ENCODE measurements at regions not wholly inside any gene's neighbourhood (a gene's known extent, or its start where the extent isn't known, plus 50 kb on each side); places are given as distances from the start of the nearest gene placed in this dataset.

DNA sequence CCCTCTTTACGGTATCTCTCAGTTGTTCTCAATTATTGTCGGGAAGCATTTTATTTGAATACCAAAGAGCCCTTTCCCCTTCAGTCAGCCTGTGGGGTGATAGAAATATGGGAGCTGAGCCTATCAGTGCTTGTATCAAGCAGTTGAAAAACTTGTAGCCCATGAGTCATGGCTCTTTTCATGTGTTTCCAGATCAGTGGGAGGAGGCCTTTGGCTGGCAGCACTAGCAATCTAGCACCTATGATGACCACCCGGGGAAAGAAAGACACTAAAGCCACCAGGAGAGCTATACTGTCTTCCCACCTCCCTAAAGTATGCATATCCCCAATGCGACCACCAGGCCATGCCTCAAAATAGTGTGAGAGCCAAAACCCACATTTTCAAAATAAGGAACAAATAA, 696.9 kb upstream of the C9orf72 start:
- H3K79me2 ChIP-seq (ENCODE audit: insufficient read depth, low read length), result no peaks in the 10 kb centered on the region
- no peak overlapping the region for H3K4me3 ChIP-seq (ENCODE audit: low read length, poor library complexity, severe bottlenecking)
- H3K4me2 ChIP-seq (ENCODE audit: low read depth, low read length, poor library complexity, severe bottlenecking), result no peak overlapping the region
- H3K27me3 ChIP-seq (ENCODE audit: insufficient read depth, low read length, poor library complexity, severe bottlenecking), result no peaks in the 10 kb centered on the region
- TF ChIP-seq, protein P1, sequence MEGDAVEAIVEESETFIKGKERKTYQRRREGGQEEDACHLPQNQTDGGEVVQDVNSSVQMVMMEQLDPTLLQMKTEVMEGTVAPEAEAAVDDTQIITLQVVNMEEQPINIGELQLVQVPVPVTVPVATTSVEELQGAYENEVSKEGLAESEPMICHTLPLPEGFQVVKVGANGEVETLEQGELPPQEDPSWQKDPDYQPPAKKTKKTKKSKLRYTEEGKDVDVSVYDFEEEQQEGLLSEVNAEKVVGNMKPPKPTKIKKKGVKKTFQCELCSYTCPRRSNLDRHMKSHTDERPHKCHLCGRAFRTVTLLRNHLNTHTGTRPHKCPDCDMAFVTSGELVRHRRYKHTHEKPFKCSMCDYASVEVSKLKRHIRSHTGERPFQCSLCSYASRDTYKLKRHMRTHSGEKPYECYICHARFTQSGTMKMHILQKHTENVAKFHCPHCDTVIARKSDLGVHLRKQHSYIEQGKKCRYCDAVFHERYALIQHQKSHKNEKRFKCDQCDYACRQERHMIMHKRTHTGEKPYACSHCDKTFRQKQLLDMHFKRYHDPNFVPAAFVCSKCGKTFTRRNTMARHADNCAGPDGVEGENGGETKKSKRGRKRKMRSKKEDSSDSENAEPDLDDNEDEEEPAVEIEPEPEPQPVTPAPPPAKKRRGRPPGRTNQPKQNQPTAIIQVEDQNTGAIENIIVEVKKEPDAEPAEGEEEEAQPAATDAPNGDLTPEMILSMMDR (conservative IDR thresholded peaks at IDR 0.05; ENCODE audit: low read length), result no peak
- no peak overlapping the region for H3K9ac ChIP-seq (ENCODE audit: low read depth, low read length, poor library complexity, severe bottlenecking)
- H3K9me2 ChIP-seq (replicated peaks; ENCODE audit: low read depth, low read length), result no peaks in the 10 kb centered on the region
- H3K9me3 ChIP-seq (ENCODE audit: insufficient read depth, low read depth, low read length), result no peaks in the 10 kb centered on the region
- H4K20me1 ChIP-seq (ENCODE audit: insufficient read depth, low read length, poor library complexity, severe bottlenecking), result no peaks in the 10 kb centered on the region
- H3K4me1 ChIP-seq (ENCODE audit: insufficient read depth, low read length, poor library complexity, severe bottlenecking), result no peaks in the 10 kb centered on the region
- H2AFZ ChIP-seq (ENCODE audit: low read length), result no peak overlapping the region
- H3K36me3 ChIP-seq (ENCODE audit: insufficient read depth, low read length), result no peaks in the 10 kb centered on the region
- H3F3A ChIP-seq (ENCODE audit: low read depth), result no peaks in the 10 kb centered on the region

DNA sequence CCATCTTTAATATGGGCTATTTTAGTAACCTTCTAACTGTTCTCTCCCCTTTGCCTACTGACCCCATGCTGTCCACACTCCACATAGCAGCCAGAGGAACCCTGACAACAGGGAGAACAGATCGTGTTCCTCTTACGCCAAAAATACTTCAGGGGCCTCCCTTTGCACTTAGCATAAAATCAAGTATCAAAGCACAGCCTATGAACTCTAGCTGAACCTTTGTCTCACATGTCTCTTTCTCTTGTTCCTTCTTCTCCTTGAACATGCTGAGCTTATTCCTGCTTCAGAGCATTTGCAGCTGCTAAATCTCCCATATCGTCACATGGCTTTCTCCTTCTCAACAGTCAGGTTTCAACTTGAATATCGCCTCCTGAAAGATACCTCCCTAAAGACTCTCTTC, 698.8 kb upstream of the C9orf72 start:
- H3K79me2 ChIP-seq (ENCODE audit: insufficient read depth, low read length), result no peaks in the 10 kb centered on the region
- no peak overlapping the region for H2AFZ ChIP-seq (ENCODE audit: low read length)
- TF ChIP-seq EZH2phosphoT487 (IDR thresholded peaks at IDR 0.05; ENCODE audit: borderline replicate concordance), result no peak
- TF ChIP-seq, protein P1 (conservative IDR thresholded peaks at IDR 0.05; ENCODE audit: low read length), result no peak
- H3K9me2 ChIP-seq (replicated peaks; ENCODE audit: low read depth, low read length), result no peaks in the 10 kb centered on the region
- H3K4me3 ChIP-seq (ENCODE audit: low read length, poor library complexity, severe bottlenecking), result no peak overlapping the region
- H3F3A ChIP-seq (ENCODE audit: low read depth), result no peaks in the 10 kb centered on the region
- H3K4me1 ChIP-seq (ENCODE audit: insufficient read depth, low read length, poor library complexity, severe bottlenecking), result no peaks in the 10 kb centered on the region
- H4K20me1 ChIP-seq (ENCODE audit: insufficient read depth, low read length, poor library complexity, severe bottlenecking), result no peaks in the 10 kb centered on the region
- no peaks in the 10 kb centered on the region for H3K36me3 ChIP-seq (ENCODE audit: insufficient read depth, low read length)
- H3K9me3 ChIP-seq (ENCODE audit: insufficient read depth, low read depth, low read length), result no peaks in the 10 kb centered on the region
- H3K9ac ChIP-seq (ENCODE audit: low read depth, low read length, poor library complexity, severe bottlenecking), result no peak overlapping the region
- H3K27me3 ChIP-seq (ENCODE audit: insufficient read depth, low read length, poor library complexity, severe bottlenecking), result no peaks in the 10 kb centered on the region
- H3K4me2 ChIP-seq (ENCODE audit: low read depth, low read length, poor library complexity, severe bottlenecking), result no peak overlapping the region

DNA sequence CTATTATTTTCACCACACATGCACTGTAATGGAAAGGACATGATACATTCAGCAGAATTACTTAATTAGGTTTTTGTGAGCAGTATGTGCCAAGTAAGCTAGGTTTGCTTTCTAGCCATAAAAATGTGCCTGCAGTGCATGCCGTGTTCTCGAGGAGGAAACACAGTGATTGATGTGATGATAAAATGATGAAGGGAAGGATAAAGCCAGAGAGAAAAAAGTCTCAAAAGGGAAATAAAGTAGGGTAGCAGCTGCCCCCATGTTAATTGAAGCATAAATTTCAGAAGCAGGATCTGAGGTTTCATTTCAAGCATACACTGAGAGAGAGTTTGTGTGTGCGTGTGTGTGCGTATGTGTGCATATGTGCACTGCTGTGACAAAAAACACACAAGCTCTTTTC, 714.2 kb upstream of the C9orf72 start:
- TF ChIP-seq EZH2phosphoT487 (IDR thresholded peaks at IDR 0.05; ENCODE audit: borderline replicate concordance), result no peak
- TF ChIP-seq, protein P1 (conservative IDR thresholded peaks at IDR 0.05; ENCODE audit: low read length), result no peak
- Histone ChIP-seq H3K9me2 (replicated peaks; ENCODE audit: low read depth, low read length) (no peaks in the 10 kb centered on the region), H2AFZ (ENCODE audit: low read length) (no peak overlapping the region), H3K79me2 (ENCODE audit: insufficient read depth, low read length) (no peaks in the 10 kb centered on the region), H3K4me2 (ENCODE audit: low read depth, low read length, poor library complexity, severe bottlenecking) (no peak overlapping the region), H4K20me1 (ENCODE audit: insufficient read depth, low read length, poor library complexity, severe bottlenecking) (no peaks in the 10 kb centered on the region), H3F3A (ENCODE audit: low read depth) (no peaks in the 10 kb centered on the region), H3K27me3 (ENCODE audit: insufficient read depth, low read length, poor library complexity, severe bottlenecking) (no peaks in the 10 kb centered on the region), H3K9ac (ENCODE audit: low read depth, low read length, poor library complexity, severe bottlenecking) (no peak overlapping the region), H3K9me3 (ENCODE audit: insufficient read depth, low read depth, low read length) (0 out of 2 replicates have a peak, but pooled peaks cover 2% of the 10 kb centered on the region), H3K4me1 (ENCODE audit: insufficient read depth, low read length, poor library complexity, severe bottlenecking) (peaks cover 6% of the 10 kb centered on the region), H3K4me3 (ENCODE audit: low read length, poor library complexity, severe bottlenecking) (no peak overlapping the region), H3K36me3 (ENCODE audit: insufficient read depth, low read length) (no peaks in the 10 kb centered on the region)

All from Loucy (cell line).